Suprapubic skin (tissue), 4 donors: ENCODE measurements at regions not wholly inside any gene's neighbourhood (a gene's known extent, or its start where the extent isn't known, plus 50 kb on each side); places are given as distances from the start of the nearest gene placed in this dataset.

Source experiments
- POLR2A ChIP-seq, 2 donors: fragments of 450-650 bp; IDR thresholded peaks; one replicate each; pipeline ENCODE4 v1.6.1; 2017; ENCODE audit warnings: antibody characterized with exemption in 2 of 2, mild to moderate bottlenecking in 2 of 2, moderate library complexity in 2 of 2
- POLR2AphosphoS5 ChIP-seq, 3 donors: sonication (generic); formaldehyde crosslinking; IDR thresholded peaks; one replicate each; pipeline ENCODE4 v1.6.1; 2017; ENCODE audit warnings: antibody characterized with exemption in 3 of 3
- TF ChIP-seq, protein P1 (sequence below), 2 donors: fragments of 200-600 bp in 1 of 2; fragments of 450-650 bp in 1 of 2; sonication (generic) in 1 of 2; IDR thresholded peaks; one replicate each; pipeline ENCODE4 v1.5.1; 2016 to 2019; ENCODE audit warnings: antibody characterized with exemption in 2 of 2, mild to moderate bottlenecking in 1 of 2, moderate library complexity in 1 of 2

- TF ChIP-seq, protein P1, sequence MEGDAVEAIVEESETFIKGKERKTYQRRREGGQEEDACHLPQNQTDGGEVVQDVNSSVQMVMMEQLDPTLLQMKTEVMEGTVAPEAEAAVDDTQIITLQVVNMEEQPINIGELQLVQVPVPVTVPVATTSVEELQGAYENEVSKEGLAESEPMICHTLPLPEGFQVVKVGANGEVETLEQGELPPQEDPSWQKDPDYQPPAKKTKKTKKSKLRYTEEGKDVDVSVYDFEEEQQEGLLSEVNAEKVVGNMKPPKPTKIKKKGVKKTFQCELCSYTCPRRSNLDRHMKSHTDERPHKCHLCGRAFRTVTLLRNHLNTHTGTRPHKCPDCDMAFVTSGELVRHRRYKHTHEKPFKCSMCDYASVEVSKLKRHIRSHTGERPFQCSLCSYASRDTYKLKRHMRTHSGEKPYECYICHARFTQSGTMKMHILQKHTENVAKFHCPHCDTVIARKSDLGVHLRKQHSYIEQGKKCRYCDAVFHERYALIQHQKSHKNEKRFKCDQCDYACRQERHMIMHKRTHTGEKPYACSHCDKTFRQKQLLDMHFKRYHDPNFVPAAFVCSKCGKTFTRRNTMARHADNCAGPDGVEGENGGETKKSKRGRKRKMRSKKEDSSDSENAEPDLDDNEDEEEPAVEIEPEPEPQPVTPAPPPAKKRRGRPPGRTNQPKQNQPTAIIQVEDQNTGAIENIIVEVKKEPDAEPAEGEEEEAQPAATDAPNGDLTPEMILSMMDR (IDR thresholded peaks at IDR 0.05) = no peak
- TF ChIP-seq POLR2A (IDR thresholded peaks at IDR 0.05) (no peak), POLR2AphosphoS5 (IDR thresholded peaks at IDR 0.05) (no peak)
Observed at GRCh38 chr15:58302832-58303231, 129.0 kb upstream of the LIPC start.
